GM12874 (cell line): ENCODE measurements at regions not wholly inside any gene's neighbourhood (a gene's known extent, or its start where the extent isn't known, plus 50 kb on each side); places are given as distances from the start of the nearest gene placed in this dataset.

ENCODE experiments used
- TF ChIP-seq, protein P1 (sequence below): IDR thresholded peaks from 2 replicates; pipeline ENCODE4 v1.5.1; 2011; ENCODE audit warnings: low read depth, mild to moderate bottlenecking, control low read depth, low read length, moderate library complexity; ENCODE audit not compliant: insufficient read depth

DNA sequence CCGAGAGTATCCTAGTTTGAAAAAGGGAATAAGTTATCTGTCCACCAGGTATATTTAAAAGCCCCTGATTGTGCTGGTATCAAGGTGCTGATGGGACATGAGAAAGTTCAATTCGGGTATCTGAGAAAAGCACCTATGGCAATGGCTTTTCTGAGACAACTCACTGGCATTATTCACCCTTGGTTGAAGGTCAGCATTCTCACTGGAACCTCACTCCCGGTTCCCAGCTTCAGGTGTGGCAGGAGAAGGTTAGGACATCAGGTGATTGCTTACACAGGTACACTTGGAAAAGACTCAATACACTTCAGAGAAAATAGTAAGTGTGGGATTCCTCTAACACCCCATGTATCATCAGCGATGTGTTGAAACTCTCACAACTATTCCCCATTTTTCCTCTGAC lies 643.1 kb downstream of the INHBA start:
- TF ChIP-seq, protein P1, sequence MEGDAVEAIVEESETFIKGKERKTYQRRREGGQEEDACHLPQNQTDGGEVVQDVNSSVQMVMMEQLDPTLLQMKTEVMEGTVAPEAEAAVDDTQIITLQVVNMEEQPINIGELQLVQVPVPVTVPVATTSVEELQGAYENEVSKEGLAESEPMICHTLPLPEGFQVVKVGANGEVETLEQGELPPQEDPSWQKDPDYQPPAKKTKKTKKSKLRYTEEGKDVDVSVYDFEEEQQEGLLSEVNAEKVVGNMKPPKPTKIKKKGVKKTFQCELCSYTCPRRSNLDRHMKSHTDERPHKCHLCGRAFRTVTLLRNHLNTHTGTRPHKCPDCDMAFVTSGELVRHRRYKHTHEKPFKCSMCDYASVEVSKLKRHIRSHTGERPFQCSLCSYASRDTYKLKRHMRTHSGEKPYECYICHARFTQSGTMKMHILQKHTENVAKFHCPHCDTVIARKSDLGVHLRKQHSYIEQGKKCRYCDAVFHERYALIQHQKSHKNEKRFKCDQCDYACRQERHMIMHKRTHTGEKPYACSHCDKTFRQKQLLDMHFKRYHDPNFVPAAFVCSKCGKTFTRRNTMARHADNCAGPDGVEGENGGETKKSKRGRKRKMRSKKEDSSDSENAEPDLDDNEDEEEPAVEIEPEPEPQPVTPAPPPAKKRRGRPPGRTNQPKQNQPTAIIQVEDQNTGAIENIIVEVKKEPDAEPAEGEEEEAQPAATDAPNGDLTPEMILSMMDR: no peak

DNA sequence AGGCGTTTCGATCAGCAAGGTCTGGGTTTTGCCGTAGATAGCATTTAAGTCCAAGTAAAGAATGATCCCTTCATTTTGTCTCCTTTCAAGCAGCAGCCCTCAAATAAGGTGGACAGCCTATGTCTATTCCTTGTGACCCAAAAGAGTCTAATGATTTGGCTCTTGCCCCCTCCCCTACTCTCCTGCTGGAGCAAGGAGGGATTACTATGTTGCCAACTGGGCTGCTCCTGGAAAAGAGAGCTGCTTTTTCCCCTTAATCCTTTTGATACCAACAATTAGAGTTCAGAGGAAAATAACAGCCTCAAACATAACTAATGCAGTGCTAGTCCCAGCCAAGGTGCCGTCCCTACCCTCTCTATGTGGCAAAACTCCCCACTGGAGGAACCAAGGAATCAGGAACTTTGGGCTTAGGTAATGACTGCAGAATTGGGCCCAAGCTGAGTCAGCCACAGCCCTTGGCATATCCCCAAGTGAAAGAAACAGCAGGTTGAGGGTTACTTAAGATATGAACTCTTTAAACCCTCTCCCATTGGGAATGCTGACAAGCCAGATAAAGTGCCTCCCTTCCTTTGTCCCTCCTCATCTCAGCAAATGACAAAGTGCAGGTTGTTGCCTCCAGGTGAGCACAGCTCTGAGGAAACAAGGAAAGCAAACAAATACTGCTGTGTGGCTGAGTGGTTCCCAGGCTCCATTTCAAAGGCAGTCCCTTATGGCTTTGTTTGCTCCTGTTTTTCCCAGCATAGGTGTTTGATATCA lies 643.7 kb downstream of the INHBA start:
- TF ChIP-seq, protein P1: no peak

DNA sequence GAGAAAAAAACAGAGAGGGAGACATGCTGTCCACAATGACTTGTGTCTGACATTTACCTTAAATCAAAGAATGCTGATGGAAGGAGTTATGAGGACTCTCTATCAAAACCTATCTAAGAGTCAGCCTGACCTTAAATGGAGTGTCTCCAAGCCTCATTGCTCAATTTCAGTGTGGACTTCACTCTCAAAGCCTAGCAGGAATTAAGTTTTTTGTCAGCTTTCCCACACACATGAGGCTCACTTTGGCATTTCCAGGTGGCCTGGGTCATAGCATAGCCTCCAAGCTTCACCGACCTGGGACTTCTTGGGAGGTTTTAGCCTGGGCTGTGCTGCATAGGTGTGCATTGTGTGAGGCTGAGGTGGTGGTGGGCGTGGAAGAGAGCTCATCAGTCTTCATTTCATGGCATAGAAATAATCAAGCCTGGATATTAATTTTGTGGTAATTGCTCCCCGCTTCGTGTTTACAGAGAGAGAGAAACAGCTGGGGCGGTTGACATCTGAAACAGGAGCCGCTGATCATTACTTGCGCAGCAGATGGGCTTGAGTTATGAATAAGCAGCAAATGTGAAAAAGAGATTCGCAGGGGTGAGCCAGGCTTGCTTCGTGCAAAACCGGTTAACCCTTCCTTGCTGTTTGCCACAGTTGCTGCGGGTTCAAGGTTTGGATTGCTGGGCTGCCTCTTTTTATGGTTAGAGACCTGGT lies 647.8 kb downstream of the INHBA start:
- TF ChIP-seq, protein P1: no peak

DNA sequence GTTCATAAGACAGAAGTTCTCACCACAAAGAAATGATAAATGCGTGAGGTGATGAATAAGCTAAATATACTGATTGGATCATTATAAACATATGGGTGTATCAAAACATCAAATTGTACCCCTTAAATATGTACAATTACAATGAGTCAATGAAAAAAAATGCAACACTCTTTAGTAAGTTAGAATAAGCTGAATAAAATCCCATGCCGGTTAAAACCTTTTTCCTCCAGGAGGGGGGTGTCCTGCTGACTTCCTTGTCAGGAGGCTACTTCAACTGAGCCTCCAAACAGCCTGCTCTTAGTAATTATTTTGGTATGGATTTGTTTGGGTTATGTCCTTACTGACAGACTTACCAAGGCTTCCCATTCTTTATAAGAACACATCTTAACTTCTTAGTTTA lies 649.1 kb downstream of the INHBA start:
- TF ChIP-seq, protein P1: no peak

DNA sequence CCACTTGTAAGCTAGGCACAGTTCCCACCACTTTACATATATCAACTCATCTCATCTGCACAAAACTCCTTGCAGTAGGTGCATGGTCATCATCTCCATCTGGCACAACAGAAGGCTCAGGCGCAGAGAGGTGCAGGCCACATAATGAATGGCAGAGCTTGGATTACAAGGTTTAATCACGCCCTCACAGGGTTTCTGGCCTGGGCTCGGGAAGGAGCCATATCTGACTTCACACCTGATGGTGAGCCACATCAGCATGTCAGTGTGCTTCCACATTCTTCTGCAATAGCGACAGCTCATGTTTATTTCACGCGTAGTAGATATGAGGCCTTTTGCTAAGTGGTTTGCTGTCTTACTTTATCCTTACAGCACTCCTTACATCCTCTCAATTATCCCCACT lies 650.2 kb downstream of the INHBA start:
- TF ChIP-seq, protein P1: no peak

DNA sequence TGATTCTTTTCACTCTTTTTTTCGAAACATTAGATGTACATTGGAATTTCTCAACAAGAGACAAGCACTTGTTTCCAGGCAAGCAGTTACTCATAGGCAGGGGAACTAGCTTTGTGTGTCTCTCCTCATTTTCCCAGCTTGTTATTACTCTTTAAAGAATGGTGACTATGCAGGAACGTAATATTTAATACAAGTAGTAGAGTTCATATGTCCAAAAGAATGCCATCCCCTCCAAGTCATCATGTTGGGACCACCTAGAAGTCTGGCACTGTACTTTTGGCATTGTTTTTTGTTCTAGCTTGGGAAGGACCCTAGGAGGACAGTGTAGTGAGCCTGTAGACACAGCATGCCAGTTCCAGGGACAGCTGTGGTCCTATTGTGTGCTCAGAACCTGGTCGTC lies 650.7 kb downstream of the INHBA start:
- TF ChIP-seq, protein P1: no peak

DNA sequence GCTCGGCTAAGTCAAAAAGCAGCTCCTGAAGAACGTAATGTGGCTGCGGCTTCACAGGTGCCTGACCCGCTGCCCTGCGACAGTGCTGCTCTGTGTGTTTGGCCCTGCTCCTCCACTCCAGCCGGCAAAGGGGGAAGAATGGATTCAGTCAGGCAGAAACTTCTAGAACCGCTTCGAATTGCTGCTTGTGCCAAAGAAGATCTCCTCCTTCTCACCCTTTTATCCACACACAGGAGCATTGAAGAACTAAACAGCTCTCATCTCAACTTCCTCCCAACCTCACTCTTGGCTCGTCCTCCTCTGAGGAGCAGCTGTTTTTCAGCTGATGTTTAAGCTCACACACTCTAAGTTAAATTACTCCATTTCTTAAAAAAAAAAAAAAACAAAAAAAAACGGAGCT lies 651.4 kb downstream of the INHBA start:
- TF ChIP-seq, protein P1: no peak
